Ammon's horn (tissue), 1 donor: ENCODE measurements at regions not wholly inside any gene's neighbourhood (a gene's known extent, or its start where the extent isn't known, plus 50 kb on each side); places are given as distances from the start of the nearest gene placed in this dataset.

Experiments used
- DNase-seq: peaks from one replicate; pipeline ENCODE4 v3.0.0-alpha.2; 2016; ENCODE audit warnings: low spot score

DNA sequence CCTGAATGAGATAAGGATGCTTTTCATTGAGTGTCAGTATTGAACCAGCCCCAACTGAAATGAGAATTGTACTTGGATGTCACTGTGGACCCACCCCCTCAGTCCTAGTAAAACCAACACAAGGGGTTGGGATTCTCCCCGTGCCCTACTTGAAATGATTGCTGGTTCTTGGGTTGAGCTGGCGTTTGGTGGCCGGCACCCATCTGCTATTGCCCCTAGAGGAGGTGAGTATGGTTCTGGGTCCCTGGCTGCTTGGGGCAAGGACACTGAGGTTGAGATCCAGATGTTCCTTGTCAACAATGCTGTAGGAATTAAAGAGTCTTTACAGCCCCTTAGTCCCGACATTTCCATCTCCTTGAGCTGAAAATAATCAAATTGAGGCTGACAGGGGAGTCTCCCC, 170.0 kb upstream of the ZNF32 start:
- no peak for DNase-seq

DNA sequence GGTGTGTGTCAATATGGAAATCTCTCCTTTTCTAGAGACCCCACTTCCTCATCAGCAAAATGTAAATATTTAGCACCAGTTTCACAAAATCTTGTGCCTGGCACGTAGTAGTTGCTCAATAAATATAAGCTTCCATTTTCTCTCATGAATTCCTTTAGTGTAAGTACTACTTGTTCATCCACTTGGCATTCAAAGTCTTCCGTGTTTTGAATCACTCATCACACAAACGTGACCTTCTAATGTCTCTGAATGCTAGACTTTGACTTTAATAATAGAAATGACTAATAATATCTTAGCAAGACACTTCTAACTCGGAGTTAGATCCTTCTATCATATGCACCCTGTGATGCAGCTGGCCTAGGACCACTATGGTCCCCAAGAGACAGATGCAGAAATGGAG, 168.7 kb upstream of the ZNF32 start:
- DNase-seq = no peak

- no peak for DNase-seq
Measured at GRCh38 chr10:43816351-43817321, 168.0 kb upstream of the ZNF32 start.

GRCh38 chr10:43815181-43815885, 166.7 kb upstream of the ZNF32 start:
- DNase-seq = no peak

GRCh38 chr10:43814663-43815062, 166.0 kb upstream of the ZNF32 start:
- no peak for DNase-seq

GRCh38 chr10:43811871-43812270, 163.2 kb upstream of the ZNF32 start:
- DNase-seq = no peak

GRCh38 chr10:43809211-43809930, 160.7 kb upstream of the ZNF32 start:
- no peak for DNase-seq

- no peak for DNase-seq
Measured at GRCh38 chr10:43808136-43808535, 159.5 kb upstream of the ZNF32 start.

GRCh38 chr10:43806831-43807640, 158.4 kb upstream of the ZNF32 start:
- DNase-seq = no peak

- DNase-seq = no peak
Measured at GRCh38 chr10:43803791-43804190, 155.1 kb upstream of the ZNF32 start.

GRCh38 chr10:43802988-43803696, 154.5 kb upstream of the ZNF32 start:
- DNase-seq = no peak

GRCh38 chr10:43801626-43802025, 152.9 kb upstream of the ZNF32 start:
- no peak for DNase-seq

- no peak for DNase-seq
Measured at GRCh38 chr10:43801140-43801539, 152.5 kb upstream of the ZNF32 start.

DNA sequence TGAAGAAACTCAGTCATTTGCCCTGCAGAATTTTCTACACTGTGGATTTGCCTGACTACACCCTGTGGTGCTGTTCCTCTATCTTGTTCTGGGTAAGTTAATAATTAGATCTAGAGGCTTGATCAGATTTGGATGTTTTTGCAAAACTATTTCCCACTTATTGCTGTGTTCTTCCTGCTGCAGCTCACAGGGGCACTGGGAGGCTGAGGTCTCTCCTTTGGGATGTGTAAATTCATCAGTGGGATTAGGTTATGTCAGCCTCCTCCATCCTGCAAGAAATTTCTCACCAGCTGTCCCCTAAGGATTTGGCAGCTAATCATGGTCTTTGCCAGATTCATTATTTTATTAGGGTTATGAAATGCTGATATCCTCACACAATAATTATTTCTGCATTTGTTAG, 148.1 kb upstream of the ZNF32 start:
- DNase-seq = no peak

- no peak for DNase-seq
Measured at GRCh38 chr10:43795639-43796038, 147.0 kb upstream of the ZNF32 start.

DNA sequence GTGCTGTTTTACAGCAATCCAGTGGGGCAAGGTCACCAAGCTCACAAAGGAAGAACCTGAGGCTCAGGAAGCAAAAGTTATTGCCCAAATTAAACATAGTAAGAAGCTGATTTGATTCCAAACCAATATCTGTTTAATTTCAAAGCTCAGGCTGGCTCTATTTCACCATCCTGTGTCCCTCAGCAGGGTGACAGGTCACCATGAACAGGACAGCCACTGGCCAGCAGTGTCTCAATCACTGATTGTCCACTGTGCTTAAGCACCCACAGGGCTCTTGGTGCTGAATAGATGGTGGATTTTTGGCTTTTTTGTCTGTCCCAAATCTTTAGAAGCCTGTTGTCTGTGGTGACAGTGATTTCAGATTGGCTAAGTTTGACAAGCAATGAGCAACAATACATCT, 146.4 kb upstream of the ZNF32 start:
- DNase-seq = no peak

DNA sequence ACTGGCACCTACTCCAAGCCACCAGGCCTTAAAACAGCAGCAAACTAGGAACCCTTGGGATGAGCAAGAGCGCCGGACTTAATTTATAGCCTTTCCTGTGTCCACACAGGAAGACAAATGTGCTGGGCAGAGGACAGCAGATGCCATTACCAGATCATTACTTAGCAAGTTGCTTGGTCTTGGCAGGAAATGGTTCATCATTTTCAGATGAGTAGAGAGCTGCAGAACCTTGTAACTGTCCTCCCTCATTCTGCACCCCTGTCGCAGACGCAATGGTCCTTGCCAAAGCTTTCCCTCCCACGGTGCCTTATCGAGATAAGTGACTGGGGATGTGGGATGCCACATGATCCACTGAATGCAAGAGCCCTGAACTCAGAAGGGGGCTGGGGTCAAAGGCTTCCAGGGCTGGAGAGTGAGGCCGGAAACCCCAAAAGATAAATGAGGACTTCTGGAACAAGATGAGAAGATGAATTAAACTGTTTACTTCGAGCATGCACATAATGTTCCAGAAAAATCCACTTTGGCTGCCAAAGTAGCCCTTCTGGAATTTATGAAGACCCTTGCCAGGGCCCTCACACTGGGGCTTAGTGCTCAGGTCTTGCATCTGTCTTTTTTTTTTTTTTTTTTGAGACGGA, 145.6 kb upstream of the ZNF32 start:
- DNase-seq = no peak

DNA sequence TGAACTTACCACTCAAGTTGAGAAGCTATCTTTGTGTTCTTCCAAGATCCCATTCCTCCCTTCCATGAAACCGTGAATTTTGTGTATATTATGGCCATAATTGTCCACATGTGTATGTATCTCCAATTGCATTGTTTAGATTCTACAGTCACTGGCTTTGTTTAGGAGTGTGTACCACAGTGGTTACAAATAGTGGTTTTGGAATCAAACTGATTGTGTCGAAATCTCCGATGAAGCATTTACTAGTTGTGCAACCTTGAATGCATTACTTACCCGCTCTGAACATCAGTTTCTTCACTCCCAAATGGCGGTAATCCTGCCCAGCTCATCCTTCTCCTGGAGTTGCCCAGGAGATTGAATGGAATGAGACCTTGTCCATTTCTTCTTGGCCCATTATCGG, 145.0 kb upstream of the ZNF32 start:
- DNase-seq = no peak

DNA sequence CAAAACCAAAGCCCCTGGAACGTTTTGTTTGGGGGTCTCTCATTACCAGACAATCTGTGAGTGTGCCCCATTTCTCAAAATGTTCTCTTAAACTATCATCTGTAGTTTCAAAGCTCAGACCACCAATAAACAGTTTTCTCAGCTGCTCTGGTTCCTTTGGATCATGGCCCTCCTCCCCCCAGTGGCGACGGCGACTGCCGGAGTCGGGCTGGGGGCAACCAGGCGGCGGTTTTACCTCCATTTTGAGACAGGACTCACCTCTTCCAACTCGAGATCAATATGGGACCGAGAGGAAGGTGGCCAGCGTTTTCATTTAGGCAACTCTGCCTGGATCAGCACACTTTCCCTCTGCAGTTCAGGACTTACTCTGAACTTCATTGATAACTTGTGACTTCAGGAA, 141.5 kb upstream of the ZNF32 start:
- DNase-seq = no peak

DNA sequence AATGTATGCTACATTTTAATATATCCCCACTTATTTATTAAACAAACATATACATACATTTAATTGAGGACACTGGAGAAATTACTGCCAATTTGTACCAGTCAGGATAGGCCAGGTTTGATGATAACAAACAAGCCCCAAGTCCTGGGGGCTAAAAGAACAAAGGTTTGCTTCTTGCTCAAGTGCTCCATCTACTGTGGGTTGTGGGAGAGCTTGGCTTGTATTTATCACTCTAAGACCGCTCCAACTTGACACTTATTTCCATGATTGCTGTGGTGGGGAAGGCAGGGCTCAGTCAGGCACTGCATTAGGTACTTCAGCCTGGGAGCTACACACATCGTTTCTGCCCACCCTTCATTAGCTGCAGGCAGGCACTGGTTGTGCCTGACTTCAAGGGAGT, 136.6 kb upstream of the ZNF32 start:
- no peak for DNase-seq

DNA sequence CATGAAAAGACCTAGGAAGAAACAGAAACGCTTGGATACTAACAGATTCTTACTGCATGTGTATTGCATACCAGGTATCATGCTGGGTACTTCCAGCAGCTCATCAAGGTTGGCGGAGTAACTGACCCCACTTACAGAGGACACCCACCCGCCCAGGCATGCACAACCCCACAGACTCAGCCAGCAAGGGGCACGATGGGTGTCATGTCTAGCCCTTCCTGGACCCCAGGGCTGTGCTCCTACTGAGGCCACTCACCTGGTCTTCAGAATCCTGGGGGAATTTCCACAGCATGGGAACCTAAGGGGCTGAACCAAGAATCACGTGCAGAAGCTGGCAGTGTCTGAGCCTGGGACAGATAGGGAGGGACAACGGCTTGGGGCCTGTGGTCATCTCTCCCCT, 134.1 kb upstream of the ZNF32 start:
- DNase-seq = no peak
